ENCODE measurements at regions not wholly inside any gene's neighbourhood (a gene's known extent, or its start where the extent isn't known, plus 50 kb on each side); places are given as distances from the start of the nearest gene placed in this dataset.
"Not testable (repeated sequence)": the region's sequence is repeated elsewhere in the genome, so short reads cannot be mapped to it uniquely, and the experiment has no call there.

GRCh38 chr3:109920749-109921148 is 583.4 kb upstream of the DPPA4 start:
- DNase-seq, result no peak

- DNase-seq, result no peak
Observed at GRCh38 chr3:109921509-109921908, 584.2 kb upstream of the DPPA4 start.

GRCh38 chr3:109922856-109923255 is 585.5 kb upstream of the DPPA4 start:
- DNase-seq, result no peak

- DNase-seq, result no peak
Observed at GRCh38 chr3:109923431-109923830, 586.1 kb upstream of the DPPA4 start.

- DNase-seq, result no peak
Observed at GRCh38 chr3:109924196-109924595, 586.9 kb upstream of the DPPA4 start.

- no peak for DNase-seq
Observed at GRCh38 chr3:109926376-109926775, 589.0 kb upstream of the DPPA4 start.

- DNase-seq, result no peak
Observed at GRCh38 chr3:109927161-109927560, 589.8 kb upstream of the DPPA4 start.

- no peak for DNase-seq
Observed at GRCh38 chr3:109927726-109928125, 590.4 kb upstream of the DPPA4 start.

- no peak for DNase-seq
Observed at GRCh38 chr3:109930582-109930981, 593.2 kb upstream of the DPPA4 start.

- DNase-seq, result no peak
Observed at GRCh38 chr3:109933576-109933975, 596.2 kb upstream of the DPPA4 start.

- no peak for DNase-seq
Observed at GRCh38 chr3:109939817-109940216, 602.5 kb upstream of the DPPA4 start.

GRCh38 chr3:109943181-109943580 is 605.8 kb upstream of the DPPA4 start:
- no peak for DNase-seq

- no peak for DNase-seq
Observed at GRCh38 chr3:109944836-109945235, 607.5 kb upstream of the DPPA4 start.

- no peak for DNase-seq
Observed at GRCh38 chr3:109952924-109953323, 615.6 kb upstream of the DPPA4 start.

GRCh38 chr3:109963831-109964230 is 626.5 kb upstream of the DPPA4 start:
- DNase-seq, result peak; percentile 75

- no peak for DNase-seq
Observed at GRCh38 chr3:109973733-109974132, 636.4 kb upstream of the DPPA4 start.

- no peak for DNase-seq
Observed at GRCh38 chr3:109977897-109978296, 640.6 kb upstream of the DPPA4 start.

GRCh38 chr3:109982201-109982600 is 644.9 kb upstream of the DPPA4 start:
- no peak for DNase-seq

- no peak for DNase-seq
Observed at GRCh38 chr3:109984976-109985375, 647.6 kb upstream of the DPPA4 start.

- no peak for DNase-seq
Observed at GRCh38 chr3:109985943-109986555, 648.7 kb upstream of the DPPA4 start.

- DNase-seq, result no peak
Observed at GRCh38 chr3:109994853-109995252, 657.5 kb upstream of the DPPA4 start.

- no peak for DNase-seq
Observed at GRCh38 chr3:109995377-109995776, 658.0 kb upstream of the DPPA4 start.

- DNase-seq, result not testable (repeated sequence)
Observed at GRCh38 chr3:110001905-110002304, 664.6 kb upstream of the DPPA4 start.

GRCh38 chr3:110006913-110007312 is 669.6 kb upstream of the DPPA4 start:
- DNase-seq, result no peak

GRCh38 chr3:110015231-110015963 is 678.1 kb upstream of the DPPA4 start:
- DNase-seq, result no peak
